ENCODE measurements at regions not wholly inside any gene's neighbourhood (a gene's known extent, or its start where the extent isn't known, plus 50 kb on each side); places are given as distances from the start of the nearest gene placed in this dataset.

- DNase-seq = peak in 1 of 2 experiments; percentile 74
Measured at GRCh38 chr2:156864325-156864724, 393.2 kb upstream of the GALNT5 start.

GRCh38 chr2:156864753-156865152 lies 392.8 kb upstream of the GALNT5 start:
- DNase-seq = no peak

GRCh38 chr2:156867201-156867600 lies 390.3 kb upstream of the GALNT5 start:
- no peak for DNase-seq

- no peak for DNase-seq
Measured at GRCh38 chr2:156874707-156875106, 382.8 kb upstream of the GALNT5 start.

GRCh38 chr2:156883804-156884203 lies 373.7 kb upstream of the GALNT5 start:
- no peak for DNase-seq

- DNase-seq = no peak
Measured at GRCh38 chr2:156884216-156884615, 373.3 kb upstream of the GALNT5 start.

- no peak for DNase-seq
Measured at GRCh38 chr2:156890529-156891148, 366.9 kb upstream of the GALNT5 start.

- no peak for DNase-seq
Measured at GRCh38 chr2:156891609-156892008, 365.9 kb upstream of the GALNT5 start.

- DNase-seq = peak; percentile 11 to 77
Measured at GRCh38 chr2:156892467-156893281, 364.8 kb upstream of the GALNT5 start.

- DNase-seq = no peak
Measured at GRCh38 chr2:156896294-156896693, 361.2 kb upstream of the GALNT5 start.

- no peak for DNase-seq
Measured at GRCh38 chr2:156897548-156897947, 360.0 kb upstream of the GALNT5 start.

GRCh38 chr2:156901373-156902031 lies 356.0 kb upstream of the GALNT5 start:
- no peak for DNase-seq

GRCh38 chr2:156903335-156903734 lies 354.2 kb upstream of the GALNT5 start:
- DNase-seq = no peak

- no peak for DNase-seq
Measured at GRCh38 chr2:156907806-156908205, 349.7 kb upstream of the GALNT5 start.

GRCh38 chr2:156908825-156909224 lies 348.7 kb upstream of the GALNT5 start:
- no peak for DNase-seq

GRCh38 chr2:156909983-156910382 lies 347.5 kb upstream of the GALNT5 start:
- no peak for DNase-seq

- no peak for DNase-seq
Measured at GRCh38 chr2:156915332-156915731, 342.2 kb upstream of the GALNT5 start.

GRCh38 chr2:156918410-156918809 lies 339.1 kb upstream of the GALNT5 start:
- no peak for DNase-seq

GRCh38 chr2:156930423-156930822 lies 327.1 kb upstream of the GALNT5 start:
- no peak for DNase-seq

- no peak for DNase-seq
Measured at GRCh38 chr2:156933645-156934225, 323.8 kb upstream of the GALNT5 start.

GRCh38 chr2:156935616-156936015 lies 321.9 kb upstream of the GALNT5 start:
- peak; percentile 8 to 44 for DNase-seq

GRCh38 chr2:156937430-156937829 lies 320.1 kb upstream of the GALNT5 start:
- DNase-seq = no peak

GRCh38 chr2:156944871-156945270 lies 312.6 kb upstream of the GALNT5 start:
- no peak for DNase-seq

GRCh38 chr2:156947261-156947660 lies 310.2 kb upstream of the GALNT5 start:
- no peak for DNase-seq
